ENCODE measurements at regions not wholly inside any gene's neighbourhood (a gene's known extent, or its start where the extent isn't known, plus 50 kb on each side); places are given as distances from the start of the nearest gene placed in this dataset.
"Not testable (repeated sequence)": the region's sequence is repeated elsewhere in the genome, so short reads cannot be mapped to it uniquely, and the experiment has no call there.

- TF ChIP-seq CTCF, POLR2A, EP300 (IDR thresholded peaks at IDR 0.05): not testable (repeated sequence)
Measured at GRCh38 chr21:25437465-25437864, 169.8 kb downstream of the MRPL39 start.
